ENCODE measurements at regions not wholly inside any gene's neighbourhood (a gene's known extent, or its start where the extent isn't known, plus 50 kb on each side); places are given as distances from the start of the nearest gene placed in this dataset.

- H3K4me3 ChIP-seq (ENCODE audit: low read depth, low read length) = no peak overlapping the region
- peak; percentile 91 for DNase-seq (ENCODE audit: low read depth)
- FAIRE-seq = no peak
- no peaks in the 10 kb centered on the region for H3K27me3 ChIP-seq (ENCODE audit: control insufficient read depth, insufficient read depth, low read length)
- H3K36me3 ChIP-seq (ENCODE audit: control insufficient read depth, insufficient read depth, low read length) = peaks cover 4% of the 10 kb centered on the region
- TF ChIP-seq, protein P1, sequence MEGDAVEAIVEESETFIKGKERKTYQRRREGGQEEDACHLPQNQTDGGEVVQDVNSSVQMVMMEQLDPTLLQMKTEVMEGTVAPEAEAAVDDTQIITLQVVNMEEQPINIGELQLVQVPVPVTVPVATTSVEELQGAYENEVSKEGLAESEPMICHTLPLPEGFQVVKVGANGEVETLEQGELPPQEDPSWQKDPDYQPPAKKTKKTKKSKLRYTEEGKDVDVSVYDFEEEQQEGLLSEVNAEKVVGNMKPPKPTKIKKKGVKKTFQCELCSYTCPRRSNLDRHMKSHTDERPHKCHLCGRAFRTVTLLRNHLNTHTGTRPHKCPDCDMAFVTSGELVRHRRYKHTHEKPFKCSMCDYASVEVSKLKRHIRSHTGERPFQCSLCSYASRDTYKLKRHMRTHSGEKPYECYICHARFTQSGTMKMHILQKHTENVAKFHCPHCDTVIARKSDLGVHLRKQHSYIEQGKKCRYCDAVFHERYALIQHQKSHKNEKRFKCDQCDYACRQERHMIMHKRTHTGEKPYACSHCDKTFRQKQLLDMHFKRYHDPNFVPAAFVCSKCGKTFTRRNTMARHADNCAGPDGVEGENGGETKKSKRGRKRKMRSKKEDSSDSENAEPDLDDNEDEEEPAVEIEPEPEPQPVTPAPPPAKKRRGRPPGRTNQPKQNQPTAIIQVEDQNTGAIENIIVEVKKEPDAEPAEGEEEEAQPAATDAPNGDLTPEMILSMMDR (IDR thresholded peaks at IDR 0.05; ENCODE audit: insufficient read depth, low read length, severe bottlenecking) = no peak
Measured at GRCh38 chr5:167995844-167996425, 295.5 kb upstream of the WWC1 start.

DNA sequence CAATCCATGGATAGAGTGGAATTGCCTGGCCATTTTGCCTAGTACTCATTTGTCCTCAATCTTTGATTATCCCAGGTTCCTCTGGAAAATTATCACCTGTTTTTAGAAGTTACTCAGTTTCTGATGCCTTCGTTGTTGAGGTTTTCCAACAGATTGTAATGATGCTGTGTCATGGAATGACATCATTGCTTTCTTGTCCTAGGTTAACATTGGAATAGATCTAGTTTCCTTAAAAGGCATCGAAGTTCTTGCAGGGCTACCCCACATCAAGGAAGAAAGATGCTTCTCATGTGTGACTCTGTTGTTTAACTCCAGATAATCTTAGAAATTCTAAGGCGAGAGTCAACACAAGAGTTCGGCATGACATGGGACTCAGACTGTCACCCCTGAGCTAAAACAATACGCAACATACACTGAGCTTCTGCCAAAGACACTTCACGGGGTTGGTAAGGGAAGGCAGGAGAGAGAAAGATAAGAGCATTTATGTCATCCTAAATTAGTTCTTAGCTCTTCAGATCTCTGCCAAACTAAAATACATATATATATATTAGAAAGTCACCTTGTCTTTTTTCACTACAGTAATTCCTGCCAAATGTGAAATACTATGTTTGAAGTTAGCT lies 293.2 kb upstream of the WWC1 start:
- Histone ChIP-seq H3K27me3 (ENCODE audit: control insufficient read depth, insufficient read depth, low read length) (no peaks in the 10 kb centered on the region), H3K36me3 (ENCODE audit: control insufficient read depth, insufficient read depth, low read length) (peaks cover 4% of the 10 kb centered on the region), H3K4me3 (ENCODE audit: low read depth, low read length) (no peak overlapping the region)
- TF ChIP-seq, protein P1 (IDR thresholded peaks at IDR 0.05; ENCODE audit: insufficient read depth, low read length, severe bottlenecking) = no peak
- DNase-seq (ENCODE audit: low read depth) (no peak), FAIRE-seq (no peak)

- no peak for FAIRE-seq
Measured at GRCh38 chr5:167999182-167999581, 292.3 kb upstream of the WWC1 start.

GRCh38 chr5:168001318-168001717 lies 290.1 kb upstream of the WWC1 start:
- peaks cover 3% of the 10 kb centered on the region for H3K36me3 ChIP-seq (ENCODE audit: control insufficient read depth, insufficient read depth, low read length)
- TF ChIP-seq, protein P1 (IDR thresholded peaks at IDR 0.05; ENCODE audit: insufficient read depth, low read length, severe bottlenecking) = no peak
- no peaks in the 10 kb centered on the region for H3K27me3 ChIP-seq (ENCODE audit: control insufficient read depth, insufficient read depth, low read length)
- no peak for DNase-seq (ENCODE audit: low read depth)
- no peak for FAIRE-seq
- no peak overlapping the region for H3K4me3 ChIP-seq (ENCODE audit: low read depth, low read length)

More at GRCh38 chr5:167999182-167999581, 292.3 kb upstream of the WWC1 start:
- no peak overlapping the region for H3K4me3 ChIP-seq (ENCODE audit: low read depth, low read length)
- H3K27me3 ChIP-seq (ENCODE audit: control insufficient read depth, insufficient read depth, low read length) = no peaks in the 10 kb centered on the region
- TF ChIP-seq, protein P1 (IDR thresholded peaks at IDR 0.05; ENCODE audit: insufficient read depth, low read length, severe bottlenecking) = no peak
- peaks cover 3% of the 10 kb centered on the region for H3K36me3 ChIP-seq (ENCODE audit: control insufficient read depth, insufficient read depth, low read length)
- no peak for DNase-seq (ENCODE audit: low read depth)

GRCh38 chr5:168002116-168002515 lies 289.3 kb upstream of the WWC1 start:
- no peaks in the 10 kb centered on the region for H3K27me3 ChIP-seq (ENCODE audit: control insufficient read depth, insufficient read depth, low read length)
- no peak for FAIRE-seq
- peaks cover 3% of the 10 kb centered on the region for H3K36me3 ChIP-seq (ENCODE audit: control insufficient read depth, insufficient read depth, low read length)
- peak; percentile 50 for DNase-seq (ENCODE audit: low read depth)
- TF ChIP-seq, protein P1 (IDR thresholded peaks at IDR 0.05; ENCODE audit: insufficient read depth, low read length, severe bottlenecking) = no peak
- H3K4me3 ChIP-seq (ENCODE audit: low read depth, low read length) = no peak overlapping the region

DNA sequence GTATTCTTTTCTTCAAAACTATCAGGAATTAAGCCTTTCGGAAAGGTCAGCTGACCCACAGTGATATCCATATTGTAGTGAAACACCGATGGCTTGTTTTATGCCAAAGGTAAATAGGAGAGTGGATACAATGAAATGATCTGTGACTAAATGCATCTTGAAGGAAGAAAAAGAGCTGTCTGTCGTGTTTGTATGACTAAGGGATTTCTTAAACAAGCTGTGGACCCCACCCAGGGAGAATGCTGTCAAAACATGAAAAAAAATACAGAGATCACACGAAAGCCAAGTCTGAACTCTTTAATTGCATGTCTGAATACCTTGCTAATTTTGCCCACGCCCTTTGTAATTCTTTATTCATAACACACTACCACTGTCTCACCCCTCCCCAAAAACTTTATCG lies 286.4 kb upstream of the WWC1 start:
- FAIRE-seq = no peak

More for the DNA sequence above, 286.4 kb upstream of the WWC1 start:
- DNase-seq (ENCODE audit: low read depth) = peak; percentile 56
- no peaks in the 10 kb centered on the region for H3K36me3 ChIP-seq (ENCODE audit: control insufficient read depth, insufficient read depth, low read length)
- H3K27me3 ChIP-seq (ENCODE audit: control insufficient read depth, insufficient read depth, low read length) = no peaks in the 10 kb centered on the region
- H3K4me3 ChIP-seq (ENCODE audit: low read depth, low read length) = no peak overlapping the region
- TF ChIP-seq, protein P1 (IDR thresholded peaks at IDR 0.05; ENCODE audit: insufficient read depth, low read length, severe bottlenecking) = no peak

Measured in bronchial epithelial cell (primary cell).